ENCODE measurements at regions not wholly inside any gene's neighbourhood (a gene's known extent, or its start where the extent isn't known, plus 50 kb on each side); places are given as distances from the start of the nearest gene placed in this dataset.

DNA sequence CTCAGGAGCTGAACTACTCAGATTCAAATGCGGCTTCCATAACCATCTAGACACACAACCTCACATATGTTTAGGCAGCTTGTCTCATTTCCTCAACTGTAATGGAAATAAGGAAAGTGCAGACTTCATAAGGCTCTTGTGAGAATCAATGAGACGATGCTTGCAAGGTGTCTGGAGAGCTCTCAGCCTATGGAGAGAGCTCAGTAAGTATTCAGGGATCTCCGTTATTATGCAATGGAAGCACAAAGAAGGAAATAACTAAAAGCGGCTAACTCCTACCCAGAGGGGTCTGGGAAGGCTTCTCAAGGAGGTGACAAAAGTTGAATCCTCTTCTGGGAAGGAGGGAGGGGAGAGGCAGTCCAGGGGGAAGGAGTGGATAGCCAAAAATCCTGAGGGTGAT lies 50.1 kb upstream of the LIPC start:
- 80 to 96% (median 83%) methylated on average over 4 of the region's 4 CpGs for WGBS, 3 donors
- TF ChIP-seq POLR2A (IDR thresholded peaks at IDR 0.05), result no peak
- TF ChIP-seq, protein P1, sequence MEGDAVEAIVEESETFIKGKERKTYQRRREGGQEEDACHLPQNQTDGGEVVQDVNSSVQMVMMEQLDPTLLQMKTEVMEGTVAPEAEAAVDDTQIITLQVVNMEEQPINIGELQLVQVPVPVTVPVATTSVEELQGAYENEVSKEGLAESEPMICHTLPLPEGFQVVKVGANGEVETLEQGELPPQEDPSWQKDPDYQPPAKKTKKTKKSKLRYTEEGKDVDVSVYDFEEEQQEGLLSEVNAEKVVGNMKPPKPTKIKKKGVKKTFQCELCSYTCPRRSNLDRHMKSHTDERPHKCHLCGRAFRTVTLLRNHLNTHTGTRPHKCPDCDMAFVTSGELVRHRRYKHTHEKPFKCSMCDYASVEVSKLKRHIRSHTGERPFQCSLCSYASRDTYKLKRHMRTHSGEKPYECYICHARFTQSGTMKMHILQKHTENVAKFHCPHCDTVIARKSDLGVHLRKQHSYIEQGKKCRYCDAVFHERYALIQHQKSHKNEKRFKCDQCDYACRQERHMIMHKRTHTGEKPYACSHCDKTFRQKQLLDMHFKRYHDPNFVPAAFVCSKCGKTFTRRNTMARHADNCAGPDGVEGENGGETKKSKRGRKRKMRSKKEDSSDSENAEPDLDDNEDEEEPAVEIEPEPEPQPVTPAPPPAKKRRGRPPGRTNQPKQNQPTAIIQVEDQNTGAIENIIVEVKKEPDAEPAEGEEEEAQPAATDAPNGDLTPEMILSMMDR (IDR thresholded peaks at IDR 0.05), result no peak
- TF ChIP-seq EP300 (IDR thresholded peaks at IDR 0.05), result no peak
- no peaks in the 10 kb centered on the region for H3K27me3 ChIP-seq
- no peaks in the 10 kb centered on the region for H3K9me3 ChIP-seq
- H3K4me3 ChIP-seq, result no peak overlapping the region
- H3K27ac ChIP-seq, result no peak overlapping the region
- no peak for DNase-seq
- intact Hi-C loops (cut with DNase I), result no loop called here
- no peaks in the 10 kb centered on the region for H3K36me3 ChIP-seq
- H3K4me1 ChIP-seq (ENCODE audit: insufficient read depth), result no peaks in the 10 kb centered on the region

Measured in ovary (tissue), 7 donors.